Esophagus (tissue), 2 donors: ENCODE measurements at regions not wholly inside any gene's neighbourhood (a gene's known extent, or its start where the extent isn't known, plus 50 kb on each side); places are given as distances from the start of the nearest gene placed in this dataset.

ENCODE experiments used
- H3K27ac ChIP-seq, 2 donors: one replicate each; pipeline ENCODE4 v1.5.1; 2013; ENCODE audit warnings: low read depth in 2 of 2, mild to moderate bottlenecking in 2 of 2, inconsistent platforms in 1 of 2, low read length in 1 of 2, moderate library complexity in 1 of 2
- H3K27me3 ChIP-seq, 2 donors: one replicate each; pipeline ENCODE4 v1.6.1; 2013; ENCODE audit warnings: low read length in 2 of 2, control low read depth in 1 of 2, mild to moderate bottlenecking in 1 of 2; ENCODE audit not compliant: insufficient read depth in 2 of 2, control insufficient read depth in 1 of 2
- H3K36me3 ChIP-seq, 2 donors: one replicate each; pipeline ENCODE4 v1.6.1; 2013; ENCODE audit warnings: low read length in 1 of 2; ENCODE audit not compliant: control insufficient read depth in 2 of 2, insufficient read depth in 2 of 2
- H3K4me1 ChIP-seq, 2 donors: one replicate each; pipeline ENCODE4 v1.6.1; 2013; ENCODE audit warnings: low read length in 1 of 2; ENCODE audit not compliant: control insufficient read depth in 2 of 2, insufficient read depth in 2 of 2
- H3K4me3 ChIP-seq, 2 donors: one replicate each; pipeline ENCODE4 v1.5.1; 2013; ENCODE audit warnings: low read length in 2 of 2, mild to moderate bottlenecking in 2 of 2, low read depth in 1 of 2, moderate library complexity in 1 of 2
- H3K9me3 ChIP-seq, 2 donors: one replicate each; pipeline ENCODE4 v1.6.1; 2013; ENCODE audit warnings: mild to moderate bottlenecking in 2 of 2, low read depth in 1 of 2, low read length in 1 of 2, moderate library complexity in 1 of 2; ENCODE audit not compliant: control insufficient read depth in 2 of 2, insufficient read depth in 1 of 2
- WGBS, 2 donors: extraction: QIAGEN DNeasy Blood & Tissue Kit; methylation state at CpG; one replicate each; pipeline ENCODE4 v1.1.7; 2013; 5-methylcytosine and 5-hydroxymethylcytosine counted together
- donor health status: healthy with polysubstance abuse.
- donor health status: Bipolar disorder and iron deficiency.

- no peaks in the 10 kb centered on the region for H3K4me1 ChIP-seq
- WGBS, 2 donors, result 61 to 62% methylated on average over 13 of the region's 13 CpGs
- H3K36me3 ChIP-seq, result no peaks in the 10 kb centered on the region
- no peak overlapping the region for H3K27ac ChIP-seq
- H3K4me3 ChIP-seq, result no peak overlapping the region
- peaks cover 5 to 10% of the 10 kb centered on the region in 2 donors for H3K9me3 ChIP-seq
- no peaks in the 10 kb centered on the region for H3K27me3 ChIP-seq
Measured at GRCh38 chr14:104394409-104394851, 185.1 kb upstream of the C14orf180 start.

- H3K4me3 ChIP-seq, result no peak overlapping the region
- peaks cover 5 to 10% of the 10 kb centered on the region in 2 donors for H3K9me3 ChIP-seq
- no peaks in the 10 kb centered on the region for H3K27me3 ChIP-seq
- no peak overlapping the region for H3K27ac ChIP-seq
- H3K36me3 ChIP-seq, result no peaks in the 10 kb centered on the region
- WGBS, 2 donors, result 62 to 70% methylated on average over 6 of the region's 6 CpGs
- H3K4me1 ChIP-seq, result no peaks in the 10 kb centered on the region
Measured at GRCh38 chr14:104395276-104395675, 184.3 kb upstream of the C14orf180 start.

GRCh38 chr14:104395941-104396681 lies 183.5 kb upstream of the C14orf180 start:
- Histone ChIP-seq H3K4me3 (no peak overlapping the region), H3K27ac (no peak overlapping the region), H3K4me1 (no peaks in the 10 kb centered on the region), H3K9me3 (peaks cover 5 to 10% of the 10 kb centered on the region in 2 donors), H3K27me3 (no peaks in the 10 kb centered on the region), H3K36me3 (no peaks in the 10 kb centered on the region)
- WGBS, 2 donors, result 82 to 84% methylated on average over 30 of the region's 30 CpGs

GRCh38 chr14:104396682-104397470 lies 182.7 kb upstream of the C14orf180 start:
- H3K9me3 ChIP-seq, result peaks cover 5 to 10% of the 10 kb centered on the region in 2 donors
- no peaks in the 10 kb centered on the region for H3K36me3 ChIP-seq
- H3K27me3 ChIP-seq, result no peaks in the 10 kb centered on the region
- 86 to 91% methylated on average over 17 of the region's 17 CpGs for WGBS, 2 donors
- H3K27ac ChIP-seq, result no peak overlapping the region
- H3K4me3 ChIP-seq, result no peak overlapping the region
- no peaks in the 10 kb centered on the region for H3K4me1 ChIP-seq

GRCh38 chr14:104397956-104398355 lies 181.6 kb upstream of the C14orf180 start:
- peaks cover 5 to 10% of the 10 kb centered on the region in 2 donors for H3K9me3 ChIP-seq
- 94 to 97% methylated on average over 2 of the region's 2 CpGs for WGBS, 2 donors
- H3K4me1 ChIP-seq, result no peaks in the 10 kb centered on the region
- H3K4me3 ChIP-seq, result no peak overlapping the region
- no peak overlapping the region for H3K27ac ChIP-seq
- no peaks in the 10 kb centered on the region for H3K27me3 ChIP-seq
- H3K36me3 ChIP-seq, result no peaks in the 10 kb centered on the region

GRCh38 chr14:104398656-104399055 lies 180.9 kb upstream of the C14orf180 start:
- Histone ChIP-seq H3K9me3 (peaks cover 5 to 10% of the 10 kb centered on the region in 2 donors), H3K27ac (no peak overlapping the region), H3K36me3 (no peaks in the 10 kb centered on the region), H3K4me3 (no peak overlapping the region), H3K27me3 (no peaks in the 10 kb centered on the region), H3K4me1 (no peaks in the 10 kb centered on the region)
- 82 to 89% methylated on average over 7 of the region's 7 CpGs for WGBS, 2 donors

GRCh38 chr14:104399432-104400155 lies 180.0 kb upstream of the C14orf180 start:
- Histone ChIP-seq H3K4me3 (no peak overlapping the region), H3K4me1 (no peaks in the 10 kb centered on the region), H3K9me3 (peaks cover 5 to 10% of the 10 kb centered on the region in 2 donors), H3K27ac (no peak overlapping the region), H3K36me3 (no peaks in the 10 kb centered on the region), H3K27me3 (no peaks in the 10 kb centered on the region)
- WGBS, 2 donors, result 56 to 57% methylated on average over 10 of the region's 10 CpGs

- Histone ChIP-seq H3K27ac (no peak overlapping the region), H3K4me3 (no peak overlapping the region), H3K9me3 (peaks cover 5 to 10% of the 10 kb centered on the region in 2 donors), H3K4me1 (no peaks in the 10 kb centered on the region), H3K27me3 (no peaks in the 10 kb centered on the region), H3K36me3 (no peaks in the 10 kb centered on the region)
- 72 to 75% methylated on average over 4 of the region's 4 CpGs for WGBS, 2 donors
Measured at GRCh38 chr14:104400355-104400754, 179.2 kb upstream of the C14orf180 start.

- Histone ChIP-seq H3K4me1 (no peaks in the 10 kb centered on the region), H3K27ac (no peak overlapping the region), H3K4me3 (no peak overlapping the region), H3K36me3 (no peaks in the 10 kb centered on the region), H3K9me3 (peaks cover 5% of the 10 kb centered on the region in 2 donors), H3K27me3 (no peaks in the 10 kb centered on the region)
- 87 to 92% methylated on average over 4 of the region's 4 CpGs for WGBS, 2 donors
Measured at GRCh38 chr14:104401785-104402184, 177.8 kb upstream of the C14orf180 start.
